COLO668 (cell line): ENCODE measurements at regions not wholly inside any gene's neighbourhood (a gene's known extent, or its start where the extent isn't known, plus 50 kb on each side); places are given as distances from the start of the nearest gene placed in this dataset.
"Not testable (repeated sequence)": the region's sequence is repeated elsewhere in the genome, so short reads cannot be mapped to it uniquely, and the experiment has no call there.

Experiments used
- DNase-seq: peaks from one replicate; lab custom pipeline; 2025; ENCODE audit not compliant: unreplicated experiment; lab: John Stamatoyannopoulos, UW

DNA sequence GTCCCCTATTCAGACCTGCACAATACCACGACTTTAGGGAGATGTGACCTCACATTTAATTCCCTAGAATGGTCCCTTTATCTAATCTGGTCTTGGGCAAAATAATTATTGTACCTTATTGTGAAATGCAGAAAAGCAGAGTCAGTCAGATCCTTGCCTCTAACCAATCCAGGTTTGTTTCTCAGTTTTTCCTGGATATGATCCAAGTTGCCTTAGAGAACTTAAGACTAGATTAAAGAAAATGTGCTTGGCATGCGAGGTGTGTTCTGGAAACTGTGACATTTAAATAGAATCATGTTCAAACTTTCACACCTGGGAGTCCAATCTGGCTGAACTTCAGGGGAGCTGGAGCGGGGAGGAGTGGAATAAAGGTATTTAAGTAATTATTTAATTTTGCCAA lies 696.2 kb downstream of the DNAH5 start:
- no peak for DNase-seq

DNA sequence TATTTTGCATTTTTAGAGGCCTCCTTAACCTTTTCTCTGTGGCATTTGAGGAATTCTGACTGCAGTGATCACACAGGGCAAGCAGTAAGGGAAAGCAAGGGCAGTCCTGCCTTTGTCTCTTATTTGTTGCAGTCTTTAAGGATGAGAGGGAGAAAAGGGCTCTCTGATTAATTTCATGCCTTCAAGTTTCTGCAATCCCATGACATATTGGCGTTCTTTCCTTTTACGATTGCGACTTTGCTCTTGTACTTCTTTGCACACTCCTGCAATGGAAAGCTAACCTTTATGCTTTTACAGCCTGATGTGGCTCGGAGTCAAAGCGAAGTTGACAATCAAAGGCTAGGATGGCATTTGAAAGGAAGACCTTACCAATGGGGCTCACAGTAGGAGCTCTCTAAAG lies 698.4 kb downstream of the DNAH5 start:
- DNase-seq = no peak

DNA sequence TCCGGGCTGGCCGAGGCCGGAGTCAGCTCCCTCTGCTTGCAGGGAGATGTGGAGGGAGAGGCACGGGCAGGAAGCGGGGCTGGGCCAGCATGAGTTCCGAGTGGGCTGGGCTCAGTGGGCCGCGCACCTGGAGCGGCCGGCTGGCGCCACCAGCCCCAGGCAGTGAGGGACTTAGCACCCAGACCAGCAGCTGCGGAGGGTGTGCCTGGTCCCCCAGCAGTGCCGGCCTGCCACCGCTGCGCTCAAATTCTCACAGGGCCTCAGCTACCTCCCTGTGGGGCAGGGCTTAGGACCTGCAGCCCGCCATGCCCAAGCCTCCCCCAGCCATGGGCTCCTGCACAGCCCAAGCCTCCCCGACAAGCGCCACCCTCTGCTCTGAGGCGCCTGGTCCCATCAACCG lies 700.3 kb downstream of the DNAH5 start:
- no peak for DNase-seq

DNA sequence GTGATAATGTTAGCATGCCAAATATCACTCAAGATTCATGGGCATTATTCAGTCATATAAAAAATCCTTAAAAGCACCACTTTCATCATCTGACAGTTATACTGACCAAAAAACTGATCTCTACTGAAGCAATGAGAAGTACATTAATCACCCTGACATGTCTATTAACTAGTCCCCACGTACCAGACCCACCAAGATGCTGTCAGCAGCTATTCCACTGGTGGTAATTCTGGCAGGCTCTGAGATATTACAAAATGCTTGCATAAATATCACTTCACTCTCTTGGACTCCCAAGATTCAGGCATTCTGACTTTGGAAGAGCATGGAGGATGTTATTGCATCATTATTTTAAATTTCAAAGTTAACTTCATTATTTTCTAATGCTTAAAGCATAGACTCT lies 717.0 kb downstream of the DNAH5 start:
- DNase-seq = no peak

DNA sequence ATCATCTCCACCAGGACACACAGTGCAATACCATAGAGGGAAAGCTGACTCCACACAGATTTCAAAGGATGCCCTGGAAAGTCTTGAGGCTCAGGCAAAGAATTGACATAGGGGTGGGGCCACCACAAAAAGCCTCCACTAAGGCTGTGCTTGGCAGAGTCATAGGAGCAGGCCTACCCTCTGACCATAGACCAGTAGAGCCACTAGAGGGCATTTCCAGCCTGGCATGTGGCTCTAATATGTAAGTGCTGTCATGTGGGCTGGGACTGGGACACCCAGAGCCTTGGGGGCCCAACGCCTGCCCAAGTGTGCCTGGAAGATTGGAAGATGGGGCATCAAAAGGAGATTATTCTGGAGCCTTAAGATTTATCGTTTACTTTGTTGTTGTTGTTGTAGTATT lies 726.0 kb downstream of the DNAH5 start:
- DNase-seq = no peak

DNA sequence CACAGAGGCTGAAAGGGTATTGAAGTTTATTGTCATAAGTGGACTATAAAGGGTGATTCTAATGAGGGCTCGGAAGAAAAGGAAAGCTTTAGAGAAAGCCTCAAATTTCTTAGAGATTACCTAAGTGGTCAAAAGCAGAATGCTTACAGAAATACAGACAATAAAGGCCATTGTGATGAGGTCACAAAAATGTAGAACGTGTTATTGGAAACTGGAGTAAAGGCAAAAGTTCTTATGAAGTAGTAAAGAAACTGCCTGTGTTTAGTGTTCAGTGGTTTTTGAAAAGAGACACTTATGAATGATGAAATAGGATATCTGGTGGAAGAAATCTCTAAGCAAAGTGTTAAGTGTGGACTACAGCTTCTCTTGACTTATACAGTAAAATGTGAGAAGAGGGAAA lies 726.9 kb downstream of the DNAH5 start:
- no peak for DNase-seq

DNA sequence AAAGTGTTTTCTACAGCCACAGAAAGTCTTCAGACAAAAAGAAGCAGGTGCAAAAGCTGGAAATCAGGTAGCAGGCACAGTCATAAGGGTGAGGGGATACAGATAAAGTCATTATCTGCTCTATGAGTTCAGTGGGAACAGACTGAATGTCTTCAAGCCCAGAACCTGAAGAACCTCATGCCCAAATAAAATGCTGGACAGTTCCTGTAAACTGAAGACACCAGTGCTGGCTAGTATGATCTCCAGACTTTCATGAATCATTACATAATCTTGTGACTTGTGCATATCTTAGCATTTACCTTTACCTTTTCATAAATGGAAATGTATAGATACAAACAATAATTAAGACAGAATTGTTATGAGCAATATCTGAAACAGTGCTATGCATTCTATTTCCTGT lies 728.7 kb downstream of the DNAH5 start:
- no peak for DNase-seq

DNA sequence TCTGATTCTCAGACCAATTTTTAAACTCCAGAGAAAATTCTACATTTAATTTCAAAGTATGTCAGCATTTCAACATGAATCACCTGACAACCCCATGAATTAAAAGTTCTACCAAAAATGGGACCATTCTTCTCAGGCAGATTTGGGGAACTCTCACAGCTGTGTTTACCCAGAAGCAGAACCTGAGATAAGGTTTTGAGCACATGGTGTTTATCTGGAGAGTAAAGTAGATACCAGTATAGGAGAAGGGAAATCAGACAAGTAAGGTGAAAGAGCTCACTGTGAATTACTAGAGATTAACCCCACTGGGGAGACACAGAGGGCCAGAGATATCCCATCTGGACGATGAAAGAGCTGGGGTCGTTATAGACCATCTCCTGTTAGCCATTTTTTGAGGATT lies 729.1 kb downstream of the DNAH5 start:
- DNase-seq = no peak

DNA sequence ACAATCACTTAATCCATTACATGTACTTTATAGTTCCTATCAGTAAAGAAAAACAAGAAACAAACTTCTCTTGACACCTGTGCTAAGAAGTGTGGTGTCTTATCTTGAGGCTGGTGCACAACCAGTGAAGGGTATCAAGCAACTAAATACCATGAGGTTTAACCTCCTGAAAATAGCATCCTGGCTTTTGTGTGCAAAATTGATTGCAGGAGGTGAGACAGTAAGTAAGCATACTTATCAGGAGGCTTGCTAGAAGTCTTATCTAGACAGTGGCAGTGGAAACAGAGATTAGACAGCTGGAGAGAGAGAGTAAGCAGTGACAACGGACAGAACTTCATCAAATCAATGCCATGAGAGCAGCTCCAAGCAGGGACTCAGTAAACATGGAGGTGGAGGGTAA lies 730.3 kb downstream of the DNAH5 start:
- DNase-seq = no peak

DNA sequence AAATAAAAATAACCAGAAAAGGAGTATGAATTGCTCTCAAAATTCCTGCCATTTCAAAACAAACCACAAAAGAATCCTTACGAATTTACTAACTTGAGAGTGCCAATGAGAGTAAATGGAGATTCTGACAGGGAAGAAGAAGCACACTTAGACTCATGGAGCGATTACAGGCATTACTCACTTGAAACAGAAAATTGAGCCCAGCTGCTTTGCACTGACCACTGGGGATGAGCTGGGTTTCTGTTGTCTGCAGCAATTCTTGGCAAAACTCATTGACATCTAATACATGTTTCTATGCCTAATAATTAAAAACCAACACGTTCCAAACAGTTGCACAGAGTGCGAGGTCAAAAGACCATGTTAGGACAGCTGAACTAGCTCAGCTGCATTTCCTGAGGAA lies 731.6 kb downstream of the DNAH5 start:
- no peak for DNase-seq

DNA sequence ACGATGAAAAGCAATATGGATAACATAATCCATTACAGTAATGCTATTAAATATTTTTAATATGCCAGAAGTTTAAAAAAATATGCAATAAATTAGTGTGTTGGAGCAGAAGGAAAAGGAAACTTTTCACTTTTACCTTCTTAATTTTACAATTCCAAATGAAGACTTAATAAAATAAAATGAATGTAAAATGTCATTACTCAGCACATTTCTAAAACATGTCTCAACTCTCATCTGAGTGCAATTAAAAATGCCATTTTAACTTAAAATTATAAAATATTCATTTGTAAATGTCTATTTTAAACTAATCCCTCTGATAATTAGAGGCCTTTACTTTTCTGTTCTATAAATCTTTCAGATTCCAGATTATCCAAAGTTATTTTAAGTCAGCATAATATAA lies 733.4 kb downstream of the DNAH5 start:
- DNase-seq = no peak

DNA sequence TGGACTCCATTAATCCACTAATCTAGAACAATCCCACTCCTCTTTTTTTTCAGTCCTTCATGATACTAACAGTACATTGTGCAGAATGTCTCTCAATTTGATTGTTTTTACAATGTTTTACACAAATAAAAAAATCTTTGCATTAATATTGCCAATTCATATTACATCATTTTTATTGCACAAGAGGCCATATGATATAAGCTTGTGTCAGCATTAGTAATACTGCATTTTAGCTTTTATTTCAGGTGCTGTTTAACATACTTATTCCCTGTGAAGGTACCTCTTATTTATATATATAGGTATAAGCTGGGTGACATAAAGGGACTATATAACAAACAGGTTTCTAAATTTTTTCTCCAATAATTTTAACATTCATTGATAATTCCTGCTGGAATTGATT lies 737.4 kb downstream of the DNAH5 start:
- no peak for DNase-seq

DNA sequence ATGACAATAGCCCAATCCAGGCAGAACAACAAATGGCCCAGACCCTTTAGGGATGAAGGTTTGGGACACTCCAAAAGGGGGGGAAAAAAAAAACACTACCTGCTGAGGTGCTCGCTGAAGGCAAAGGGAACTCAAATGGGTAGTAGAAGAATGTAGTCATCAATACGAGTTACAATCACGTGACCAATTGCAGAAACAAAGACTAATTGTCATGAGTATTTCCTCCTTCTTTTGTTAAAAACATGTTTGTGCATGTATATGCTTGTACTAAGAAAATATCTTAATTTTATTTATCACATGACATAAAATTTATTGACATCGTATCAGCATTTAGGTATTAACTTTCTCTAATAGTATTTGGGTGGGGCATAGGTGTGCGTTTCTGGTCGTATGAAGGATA lies 743.5 kb downstream of the DNAH5 start:
- DNase-seq = no peak

DNA sequence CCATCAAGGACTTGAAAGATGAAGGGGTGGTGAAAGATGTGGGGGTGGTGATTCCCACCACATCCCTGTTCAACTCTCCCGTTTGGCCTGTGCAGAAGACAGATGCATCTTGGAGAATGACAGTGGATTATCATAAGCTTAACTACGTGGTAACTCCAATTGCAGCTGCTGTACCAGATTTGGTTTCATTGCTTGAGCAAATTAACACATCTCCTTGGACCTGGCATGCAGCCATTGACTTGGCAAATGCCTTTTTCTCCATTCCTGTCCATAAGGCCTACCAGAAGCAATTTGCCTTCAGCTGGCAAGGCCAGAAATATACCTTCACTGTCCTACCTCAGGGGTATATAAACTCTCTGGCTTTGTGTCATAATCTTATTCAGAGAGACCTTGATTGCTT lies 746.3 kb downstream of the DNAH5 start:
- DNase-seq = not testable (repeated sequence)

DNA sequence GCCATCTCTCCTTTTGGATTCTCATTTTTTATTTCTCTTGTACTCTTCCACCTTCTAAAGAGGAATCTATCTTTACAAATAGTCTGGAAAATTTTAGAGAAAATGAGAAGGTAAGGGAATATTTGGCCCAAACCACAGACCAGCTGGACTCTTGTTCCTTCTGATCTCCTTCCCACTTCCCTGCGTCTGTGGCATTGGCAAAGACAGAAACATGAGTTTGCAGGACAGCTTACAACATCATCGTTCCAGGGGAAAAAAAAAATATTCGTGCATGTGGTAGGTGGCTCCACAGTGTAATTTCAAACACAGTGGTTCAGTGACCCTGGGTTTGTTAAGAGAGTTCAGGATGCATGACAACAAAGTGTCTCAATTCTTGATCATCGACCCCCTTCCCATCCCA lies 755.0 kb downstream of the DNAH5 start:
- no peak for DNase-seq

DNA sequence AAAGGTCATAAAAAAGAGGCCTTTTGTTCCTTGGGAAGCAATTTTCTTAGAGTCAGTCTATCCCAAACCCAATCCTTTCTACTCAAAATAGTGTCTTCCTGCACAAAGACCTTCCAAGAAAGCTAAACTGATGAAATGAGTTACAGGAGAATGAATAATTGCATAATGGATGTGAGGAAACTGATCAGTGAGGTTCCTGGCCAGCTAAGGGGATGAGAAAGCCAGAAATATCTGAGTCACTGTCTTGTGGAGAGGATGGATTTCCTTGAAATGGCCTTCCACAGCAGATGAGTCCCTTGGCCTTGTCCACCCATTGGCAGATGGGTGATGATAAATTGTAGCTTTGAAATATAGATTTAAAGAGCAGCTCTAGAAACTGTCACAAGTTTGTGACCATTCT lies 756.1 kb downstream of the DNAH5 start:
- DNase-seq = no peak

DNA sequence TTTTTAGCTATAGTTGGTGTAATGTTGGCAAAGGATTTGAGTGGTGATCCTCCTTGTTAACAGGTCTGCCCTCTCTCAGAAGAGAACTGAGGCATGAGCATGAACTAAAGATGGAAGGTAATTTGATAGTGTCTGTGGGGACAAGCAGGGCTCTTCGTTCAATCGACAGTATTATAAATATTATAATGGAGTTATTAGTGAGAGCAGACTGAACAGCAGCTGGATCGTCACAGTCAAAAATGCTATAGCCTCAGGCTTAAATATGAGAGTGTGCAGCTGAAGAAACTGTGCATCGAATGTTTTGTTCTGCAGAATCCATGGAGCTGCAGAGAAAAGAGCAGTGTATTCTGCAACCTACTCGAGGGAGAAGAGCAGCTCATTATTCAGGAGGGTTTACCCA lies 757.3 kb downstream of the DNAH5 start:
- DNase-seq = no peak

DNA sequence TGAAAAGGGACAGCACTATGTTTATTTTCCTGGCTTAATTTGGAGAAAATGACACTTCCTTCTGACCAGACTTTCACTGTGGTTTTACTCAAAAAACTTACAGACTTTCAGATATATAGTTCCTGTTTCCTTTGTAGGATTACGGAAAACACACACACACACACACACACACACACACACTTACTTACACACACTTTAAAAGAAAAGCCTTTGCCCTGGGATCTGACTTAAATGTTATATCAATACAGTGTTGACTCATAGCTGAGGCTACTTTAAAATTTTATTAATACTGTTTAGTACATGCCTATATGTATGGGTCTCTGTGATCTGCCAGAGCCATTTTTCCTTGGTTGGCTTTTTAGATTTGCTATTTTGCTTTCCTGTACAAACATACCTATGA lies 758.3 kb downstream of the DNAH5 start:
- DNase-seq = no peak

DNA sequence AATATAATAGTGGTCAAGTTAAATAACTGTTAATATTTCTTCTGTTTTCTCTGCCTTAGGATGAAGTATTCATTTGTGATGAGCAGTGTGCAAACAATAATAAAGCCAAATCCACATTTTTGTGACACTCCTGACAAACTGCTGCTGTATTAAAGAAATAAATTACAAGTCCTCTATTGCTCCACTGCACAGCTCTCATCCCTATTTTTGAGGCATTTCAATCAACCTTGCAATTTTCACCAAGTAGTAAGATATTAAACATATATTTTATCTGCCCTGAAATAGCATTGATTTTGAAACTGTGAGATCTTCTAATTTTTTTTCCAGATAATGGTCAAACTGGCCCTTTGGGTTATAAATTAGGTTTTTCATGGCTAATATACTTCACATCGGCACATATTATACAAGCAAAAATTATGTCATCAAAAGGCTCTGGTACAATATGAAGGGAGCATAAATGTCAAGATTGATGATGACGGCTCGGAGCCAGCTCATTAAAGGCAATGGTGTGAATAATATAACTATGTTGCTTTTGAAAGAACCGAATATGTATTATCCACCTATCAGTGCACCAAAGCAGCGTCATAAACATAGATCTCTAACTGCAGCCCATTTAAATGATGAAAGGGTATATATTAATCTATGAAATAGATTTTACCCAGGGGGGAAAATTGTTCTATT lies 764.9 kb downstream of the DNAH5 start:
- no peak for DNase-seq

DNA sequence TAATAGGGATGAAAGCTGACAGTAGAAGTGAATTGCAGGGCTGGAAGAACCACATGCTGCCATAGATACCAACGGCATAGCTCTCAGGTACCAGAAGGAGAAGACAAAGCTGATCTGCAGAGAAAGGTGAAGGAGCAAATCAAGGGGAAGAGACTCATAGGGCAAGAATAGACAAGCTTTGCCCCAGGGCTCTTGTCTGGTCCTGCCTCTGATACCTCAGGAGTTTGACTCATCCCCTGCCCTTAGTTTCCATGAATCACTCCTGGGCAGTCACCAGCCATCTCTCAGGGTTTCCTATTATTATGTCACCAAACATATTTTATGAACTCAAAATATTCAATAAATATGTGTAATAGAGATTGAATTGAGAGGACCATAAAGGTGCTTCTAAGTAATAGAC lies 800.9 kb downstream of the DNAH5 start:
- DNase-seq = no peak

DNA sequence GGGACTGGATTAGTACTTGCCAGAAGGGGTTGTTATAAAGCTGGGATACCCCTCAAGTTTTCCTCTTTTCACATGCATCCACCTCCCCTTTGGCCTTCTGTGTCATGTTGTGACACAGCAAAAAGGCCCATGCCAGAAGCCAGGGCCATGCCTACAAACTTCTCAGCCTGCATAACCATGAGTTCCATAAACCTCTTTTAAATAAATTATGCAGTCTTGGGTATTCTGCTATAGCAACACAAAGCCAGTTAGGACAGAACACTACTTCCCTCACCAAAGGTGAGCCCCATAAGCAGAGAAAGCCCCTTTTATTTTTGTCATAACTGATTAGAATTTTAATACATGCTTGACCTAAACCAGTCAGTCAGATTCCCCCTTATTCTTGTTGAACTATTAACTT lies 801.3 kb downstream of the DNAH5 start:
- DNase-seq = no peak

DNA sequence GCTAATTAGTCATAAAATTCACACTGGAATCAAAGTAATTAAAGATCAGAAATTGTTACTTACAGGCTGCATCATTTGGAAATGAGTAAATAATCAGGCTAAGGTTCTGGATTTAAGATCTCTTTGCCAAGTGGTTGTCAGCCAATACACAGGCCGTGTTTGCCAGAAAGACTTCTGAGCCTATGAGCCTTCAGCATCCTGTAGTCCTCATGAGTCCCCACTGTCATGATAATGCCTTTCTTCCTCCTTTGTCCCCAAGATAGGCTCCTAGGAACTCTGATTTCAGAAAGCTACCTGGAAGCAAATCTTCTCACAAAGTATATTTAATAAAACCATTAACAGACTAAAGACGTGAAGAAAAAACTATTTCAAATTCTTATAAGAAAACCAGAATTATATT lies 810.5 kb downstream of the DNAH5 start:
- no peak for DNase-seq

DNA sequence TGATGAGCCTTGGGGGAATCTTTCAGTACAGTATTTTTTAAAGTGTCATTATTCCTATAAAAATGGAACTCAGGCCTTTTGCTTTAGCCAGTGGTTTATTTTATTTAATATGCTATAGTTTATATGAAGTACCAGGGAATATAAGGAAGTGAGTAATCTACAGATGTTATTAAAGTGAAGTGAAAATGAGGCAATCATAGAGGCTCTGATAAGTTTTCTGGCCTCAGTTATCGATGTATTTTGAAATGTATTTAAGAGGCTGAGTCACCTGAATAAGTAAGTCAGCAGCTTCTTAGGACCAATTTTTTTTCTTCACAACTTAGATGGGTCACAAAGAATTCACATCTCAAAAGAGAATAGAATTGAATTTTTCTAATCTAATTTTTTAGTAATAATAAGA lies 829.0 kb downstream of the DNAH5 start:
- no peak for DNase-seq

DNA sequence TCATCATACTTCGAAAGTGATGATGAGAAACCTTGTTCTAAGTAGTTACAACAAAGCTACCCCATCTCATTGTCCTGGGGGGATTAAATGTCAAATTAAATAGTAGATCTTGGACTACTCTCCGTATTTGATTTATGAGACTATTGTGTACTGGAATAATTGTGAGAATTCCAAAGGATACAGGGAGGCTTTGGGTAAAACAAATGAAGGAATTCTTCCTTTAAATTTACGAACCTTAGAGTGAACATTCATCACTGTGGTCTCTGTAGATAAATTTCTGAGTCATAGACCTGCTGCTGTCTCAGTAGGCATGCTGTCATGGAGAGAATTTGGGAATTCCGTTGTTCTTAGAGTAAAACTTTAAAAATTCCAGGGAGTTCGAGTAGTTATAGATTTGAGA lies 836.2 kb downstream of the DNAH5 start:
- no peak for DNase-seq
